ENCODE measurements at regions not wholly inside any gene's neighbourhood (a gene's known extent, or its start where the extent isn't known, plus 50 kb on each side); places are given as distances from the start of the nearest gene placed in this dataset.

DNA sequence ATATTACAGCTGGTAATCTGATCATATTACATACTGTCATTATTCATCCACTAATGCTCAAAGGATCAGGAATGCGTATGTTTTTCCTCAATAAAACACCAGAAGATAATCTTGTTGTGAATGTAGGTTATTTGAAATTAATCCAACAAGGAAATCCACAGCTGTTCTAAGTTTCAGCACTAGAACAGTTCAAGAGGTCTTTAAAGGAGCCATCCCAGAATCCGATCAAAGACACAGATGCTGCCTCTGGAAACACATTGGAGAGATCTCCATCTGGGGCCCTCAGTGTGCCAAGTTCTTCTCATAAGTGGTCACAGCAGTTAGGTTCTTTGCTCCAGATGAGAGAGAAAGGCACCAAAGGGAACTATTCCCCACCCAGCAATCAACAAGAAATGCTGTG lies 1955.1 kb upstream of the RAG2 start (continued):
- TF ChIP-seq, protein P1, sequence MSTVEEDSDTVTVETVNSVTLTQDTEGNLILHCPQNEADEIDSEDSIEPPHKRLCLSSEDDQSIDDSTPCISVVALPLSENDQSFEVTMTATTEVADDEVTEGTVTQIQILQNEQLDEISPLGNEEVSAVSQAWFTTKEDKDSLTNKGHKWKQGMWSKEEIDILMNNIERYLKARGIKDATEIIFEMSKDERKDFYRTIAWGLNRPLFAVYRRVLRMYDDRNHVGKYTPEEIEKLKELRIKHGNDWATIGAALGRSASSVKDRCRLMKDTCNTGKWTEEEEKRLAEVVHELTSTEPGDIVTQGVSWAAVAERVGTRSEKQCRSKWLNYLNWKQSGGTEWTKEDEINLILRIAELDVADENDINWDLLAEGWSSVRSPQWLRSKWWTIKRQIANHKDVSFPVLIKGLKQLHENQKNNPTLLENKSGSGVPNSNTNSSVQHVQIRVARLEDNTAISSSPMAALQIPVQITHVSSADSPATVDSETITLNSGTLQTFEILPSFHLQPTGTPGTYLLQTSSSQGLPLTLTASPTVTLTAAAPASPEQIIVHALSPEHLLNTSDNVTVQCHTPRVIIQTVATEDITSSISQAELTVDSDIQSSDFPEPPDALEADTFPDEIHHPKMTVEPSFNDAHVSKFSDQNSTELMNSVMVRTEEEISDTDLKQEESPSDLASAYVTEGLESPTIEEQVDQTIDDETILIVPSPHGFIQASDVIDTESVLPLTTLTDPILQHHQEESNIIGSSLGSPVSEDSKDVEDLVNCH (CRISPR knock-in tag; IDR thresholded peaks at IDR 0.05), result no peak
- TF ChIP-seq TCF7 (IDR thresholded peaks at IDR 0.05; ENCODE audit: low read depth) (no peak), ZNF124 (CRISPR knock-in tag; IDR thresholded peaks at IDR 0.05) (no peak), FOXK2 (IDR thresholded peaks at IDR 0.05) (no peak), STAT5B (CRISPR knock-in tag; IDR thresholded peaks at IDR 0.05) (no peak)
- TF ChIP-seq, protein P2, sequence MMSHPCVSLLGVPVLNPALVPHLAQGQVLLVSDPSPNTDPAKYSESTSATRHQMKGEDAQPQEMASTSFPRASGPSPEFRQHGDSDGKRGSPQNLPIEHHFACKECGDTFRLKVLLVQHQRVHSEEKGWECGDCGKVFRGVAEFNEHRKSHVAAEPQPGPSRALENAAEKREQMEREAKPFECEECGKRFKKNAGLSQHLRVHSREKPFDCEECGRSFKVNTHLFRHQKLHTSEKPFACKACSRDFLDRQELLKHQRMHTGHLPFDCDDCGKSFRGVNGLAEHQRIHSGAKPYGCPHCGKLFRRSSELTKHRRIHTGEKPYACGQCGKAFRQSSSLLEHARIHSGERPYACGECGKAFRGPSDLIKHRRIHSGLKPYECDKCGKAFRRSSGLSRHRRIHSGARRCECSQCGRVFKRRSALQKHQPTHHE (CRISPR knock-in tag; IDR thresholded peaks at IDR 0.05; ENCODE audit: borderline replicate concordance), result no peak

DNA sequence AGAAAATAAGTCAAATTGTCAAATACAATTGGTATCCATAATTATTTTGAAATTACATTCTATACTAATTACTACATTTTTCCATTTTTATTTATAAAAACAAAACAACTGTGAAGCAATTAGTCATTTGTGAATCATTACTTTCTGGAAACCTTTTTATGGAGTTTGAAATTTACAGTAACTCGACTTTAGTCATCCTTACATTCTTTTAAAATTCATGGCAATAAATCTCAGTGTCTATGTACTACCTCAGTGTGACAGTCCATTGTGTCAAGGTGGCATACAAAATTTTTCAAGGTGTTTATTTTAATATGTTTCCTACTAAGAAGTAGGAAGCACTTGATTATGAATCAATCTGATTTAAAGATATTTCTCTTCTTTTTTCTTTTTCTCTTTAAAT lies 1949.4 kb upstream of the RAG2 start:
- intact Hi-C loops (cut with micrococcal nuclease; ENCODE audit: unreplicated experiment) (no loop called here), in situ Hi-C loops (cut with HindIII; ENCODE audit: extremely low pct_ligation_motif_present, low pct_unique_long_range_greater_than_20kb) (no loop called here)
- H3K4me3 ChIP-seq (replicated peaks in 1 of 3; ENCODE audit: insufficient read depth in 1 of 3, low read depth in 2 of 3, low read length in 3 of 3), result no peak overlapping the region
- WGBS (ENCODE audit: low lambda C conversion rate), result 0% methylated on average over 1 of the region's 1 CpG
- H3K79me2 ChIP-seq (ENCODE audit: insufficient read depth, low read length), result no peaks in the 10 kb centered on the region
- no peak overlapping the region for H3K9ac ChIP-seq (ENCODE audit: insufficient read depth, low read depth, low read length)
- peaks cover 8% of the 10 kb centered on the region; the same call in 1 of the 2 replicates for H3K9me3 ChIP-seq (ENCODE audit: low read length)
- H3K27me3 ChIP-seq (ENCODE audit: control insufficient read depth in 1 of 2, insufficient read depth in 2 of 2, low read length in 2 of 2), result no peaks in the 10 kb centered on the region; a peak in 1 of 5 replicates
- DNase-seq (ENCODE audit: low spot score) (no peak), FAIRE-seq (no peak), ATAC-seq (no peak)
- H4K20me1 ChIP-seq (ENCODE audit: insufficient read depth, low read length), result no peaks in the 10 kb centered on the region
- no peak overlapping the region for H2AFZ ChIP-seq (ENCODE audit: low read length)
- POLR2A ChIA-PET, result no interaction called here
- H3K4me2 ChIP-seq (ENCODE audit: low read depth, low read length), result no peak overlapping the region
- no TSS peak for BruUV-seq (replicated peaks)
- H3K36me3 ChIP-seq (replicated peaks in 1 of 2; ENCODE audit: control insufficient read depth in 1 of 2, insufficient read depth in 2 of 2, low read length in 2 of 2), result no peaks in the 10 kb centered on the region
- H3K27ac ChIP-seq (ENCODE audit: extremely low read length, insufficient read depth, low read length), result no peak overlapping the region
- no peaks in the 10 kb centered on the region for H3K4me1 ChIP-seq (ENCODE audit: insufficient read depth, low read length)
- CTCF ChIA-PET (ENCODE audit: low intra/inter-chr PET ratio, low total read pairs), result no interaction called here
- TF ChIP-seq SMARCC2 (IDR thresholded peaks at IDR 0.05) (no peak), ELF1 (CRISPR knock-in tag; IDR thresholded peaks at IDR 0.05) (no peak), ZNF224 (CRISPR knock-in tag; IDR thresholded peaks at IDR 0.05) (no peak), KLF6 (CRISPR knock-in tag; IDR thresholded peaks at IDR 0.05) (no peak), ZNF776 (CRISPR knock-in tag; IDR thresholded peaks at IDR 0.05) (no peak), ZNF501 (CRISPR knock-in tag; IDR thresholded peaks at IDR 0.05) (no peak), MED13 (CRISPR knock-in tag; IDR thresholded peaks at IDR 0.05) (no peak), KLF12 (CRISPR knock-in tag; IDR thresholded peaks at IDR 0.05; ENCODE audit: borderline replicate concordance) (no peak), ATF7-NPFF (CRISPR knock-in tag; IDR thresholded peaks at IDR 0.05; ENCODE audit: low read depth) (no peak)
- TF ChIP-seq, protein P3, sequence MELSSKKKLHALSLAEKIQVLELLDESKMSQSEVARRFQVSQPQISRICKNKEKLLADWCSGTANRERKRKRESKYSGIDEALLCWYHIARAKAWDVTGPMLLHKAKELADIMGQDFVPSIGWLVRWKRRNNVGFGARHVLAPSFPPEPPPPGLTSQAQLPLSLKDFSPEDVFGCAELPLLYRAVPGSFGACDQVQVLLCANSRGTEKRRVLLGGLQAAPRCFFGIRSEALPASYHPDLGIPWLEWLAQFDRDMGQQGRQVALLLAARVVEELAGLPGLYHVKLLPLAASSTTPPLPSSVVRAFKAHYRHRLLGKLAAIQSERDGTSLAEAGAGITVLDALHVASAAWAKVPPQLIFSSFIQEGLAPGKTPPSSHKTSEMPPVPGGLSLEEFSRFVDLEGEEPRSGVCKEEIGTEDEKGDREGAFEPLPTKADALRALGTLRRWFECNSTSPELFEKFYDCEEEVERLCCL (CRISPR knock-in tag; IDR thresholded peaks at IDR 0.05; ENCODE audit: borderline replicate concordance), result no peak
- TF ChIP-seq, protein P4, sequence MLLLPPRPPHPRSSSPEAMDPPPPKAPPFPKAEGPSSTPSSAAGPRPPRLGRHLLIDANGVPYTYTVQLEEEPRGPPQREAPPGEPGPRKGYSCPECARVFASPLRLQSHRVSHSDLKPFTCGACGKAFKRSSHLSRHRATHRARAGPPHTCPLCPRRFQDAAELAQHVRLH (CRISPR knock-in tag; IDR thresholded peaks at IDR 0.05; ENCODE audit: borderline replicate concordance, low read depth), result no peak

Data from HepG2 (cell line).